Gastrocnemius medialis (tissue), 4 donors: ENCODE measurements at regions not wholly inside any gene's neighbourhood (a gene's known extent, or its start where the extent isn't known, plus 50 kb on each side); places are given as distances from the start of the nearest gene placed in this dataset.

Source experiments
- ATAC-seq, 2 donors: fragments of 150-250 bp; one replicate each; pipeline ENCODE4 v1.9.1; 2016
- DNase-seq, 2 donors: peaks; one replicate each; pipeline ENCODE4 v3.0.0-alpha.2; 2019
- H3K27ac ChIP-seq, 4 donors: fragments of 200-600 bp; sonication (generic); 1 replicate in 1 of 4; 2 replicates in 3 of 4; pipeline ENCODE4 v1.5.1; 2016 to 2018; ENCODE audit warnings: mild to moderate bottlenecking in 2 of 4, moderate library complexity in 1 of 4
- H3K27me3 ChIP-seq, 3 donors: fragments of 200-600 bp; sonication (generic) in 2 of 3; 1 replicate in 1 of 3; 2 replicates in 2 of 3; pipeline versions ENCODE4 v1.5.1 to v1.6.0; 2016 to 2019; ENCODE audit warnings: mild to moderate bottlenecking in 1 of 3, moderate library complexity in 1 of 3
- H3K36me3 ChIP-seq, 2 donors: fragments of 200-600 bp; sonication (generic) in 1 of 2; one replicate each; pipeline ENCODE4 v1.5.1; 2017 to 2018
- H3K4me1 ChIP-seq, 2 donors: fragments of 200-600 bp; sonication (generic) in 1 of 2; one replicate each; pipeline ENCODE4 v1.5.1; 2016 to 2017; ENCODE audit warnings: mild to moderate bottlenecking in 2 of 2
- H3K4me3 ChIP-seq, 4 donors: fragments of 200-600 bp; sonication (generic) in 3 of 4; 1 replicate in 1 of 4; 2 replicates in 3 of 4; pipeline ENCODE4 v1.5.1; 2016 to 2019; ENCODE audit warnings: mild to moderate bottlenecking in 2 of 4
- H3K9me3 ChIP-seq, 3 donors: fragments of 200-600 bp; sonication (generic) in 2 of 3; 1 replicate in 1 of 3; 2 replicates in 2 of 3; pipeline ENCODE4 v1.5.1; 2016 to 2019
- CTCF ChIP-seq, 5 experiments: fragments of 450-650 bp in 3 of 5; fragments of 200-600 bp in 2 of 5; sonication (generic) in 2 of 5; IDR thresholded peaks in 4 of 5; conservative IDR thresholded peaks in 1 of 5; 1 replicate in 4 of 5; 2 replicates in 1 of 5; pipeline ENCODE4 v1.5.1; 2016 to 2019; ENCODE audit warnings: antibody characterized with exemption in 5 of 5, mild to moderate bottlenecking in 3 of 5, moderate library complexity in 3 of 5
- POLR2A ChIP-seq, 2 donors: fragments of 450-650 bp; IDR thresholded peaks; one replicate each; pipeline ENCODE4 v1.6.1; 2017; ENCODE audit warnings: antibody characterized with exemption in 2 of 2, mild to moderate bottlenecking in 2 of 2, moderate library complexity in 2 of 2
- in situ Hi-C, 4 donors: fragments of 200-750 bp; cut with MboI; loops; one replicate each; pipeline versions ENCODE4 v1.15.0 to v1.8.0; 2017; ENCODE audit warnings: low sequenced_read_pairs in 4 of 4
- intact Hi-C: fragments of 100-400 bp; cut with DNase I; formaldehyde crosslinking; loops from one replicate; pipeline ENCODE4 v1.15.1; 2023; ENCODE audit warnings: low total_unique reads

- no peak for ATAC-seq
- H3K4me3 ChIP-seq: no peak overlapping the region
- intact Hi-C loops: no loop called here
- no peak for TF ChIP-seq POLR2A (IDR thresholded peaks at IDR 0.05)
- TF ChIP-seq CTCF (IDR thresholded peaks at IDR 0.05 in 4 of 5, conservative IDR thresholded peaks at IDR 0.05 in 1 of 5): no peak
- no peaks in the 10 kb centered on the region for H3K27me3 ChIP-seq
- DNase-seq: no peak
- no peaks in the 10 kb centered on the region for H3K36me3 ChIP-seq
- H3K4me1 ChIP-seq: no peaks in the 10 kb centered on the region
- no peaks in the 10 kb centered on the region for H3K9me3 ChIP-seq
- H3K27ac ChIP-seq: no peak overlapping the region
- in situ Hi-C loops: no loop called here
Observed at GRCh38 chr13:104074326-104074725, 1008.1 kb upstream of the SLC10A2 start.

GRCh38 chr13:104071806-104072205, 1005.6 kb upstream of the SLC10A2 start:
- Histone ChIP-seq H3K36me3 (no peaks in the 10 kb centered on the region), H3K4me3 (no peak overlapping the region), H3K4me1 (no peaks in the 10 kb centered on the region), H3K9me3 (no peaks in the 10 kb centered on the region), H3K27me3 (no peaks in the 10 kb centered on the region), H3K27ac (no peak overlapping the region)
- in situ Hi-C loops: no loop called here
- intact Hi-C loops: no loop called here
- DNase-seq (no peak), ATAC-seq (no peak)
- TF ChIP-seq CTCF (IDR thresholded peaks at IDR 0.05 in 4 of 5, conservative IDR thresholded peaks at IDR 0.05 in 1 of 5) (no peak), POLR2A (IDR thresholded peaks at IDR 0.05) (no peak)

GRCh38 chr13:104065328-104065727, 999.1 kb upstream of the SLC10A2 start:
- TF ChIP-seq POLR2A (IDR thresholded peaks at IDR 0.05) (no peak), CTCF (IDR thresholded peaks at IDR 0.05 in 4 of 5, conservative IDR thresholded peaks at IDR 0.05 in 1 of 5) (no peak)
- intact Hi-C loops: no loop called here
- no peak overlapping the region for H3K4me3 ChIP-seq
- in situ Hi-C loops: no loop called here
- H3K27ac ChIP-seq: no peak overlapping the region
- H3K27me3 ChIP-seq: no peaks in the 10 kb centered on the region
- H3K9me3 ChIP-seq: no peaks in the 10 kb centered on the region
- DNase-seq (no peak), ATAC-seq (no peak)
- no peaks in the 10 kb centered on the region for H3K4me1 ChIP-seq
- no peaks in the 10 kb centered on the region for H3K36me3 ChIP-seq

- intact Hi-C loops: no loop called here
- in situ Hi-C loops: no loop called here
- no peak overlapping the region for H3K4me3 ChIP-seq
- ATAC-seq (no peak), DNase-seq (no peak)
- no peak for TF ChIP-seq CTCF (IDR thresholded peaks at IDR 0.05 in 4 of 5, conservative IDR thresholded peaks at IDR 0.05 in 1 of 5)
- TF ChIP-seq POLR2A (IDR thresholded peaks at IDR 0.05): no peak
- no peaks in the 10 kb centered on the region for H3K27me3 ChIP-seq
- H3K4me1 ChIP-seq: no peaks in the 10 kb centered on the region
- H3K27ac ChIP-seq: no peak overlapping the region
- H3K36me3 ChIP-seq: no peaks in the 10 kb centered on the region
- H3K9me3 ChIP-seq: no peaks in the 10 kb centered on the region
Observed at GRCh38 chr13:104057861-104058260, 991.6 kb upstream of the SLC10A2 start.

- intact Hi-C loops: no loop called here
- no peak for ATAC-seq
- Histone ChIP-seq H3K4me3 (no peak overlapping the region), H3K36me3 (no peaks in the 10 kb centered on the region), H3K4me1 (no peaks in the 10 kb centered on the region), H3K27me3 (no peaks in the 10 kb centered on the region), H3K27ac (no peak overlapping the region), H3K9me3 (no peaks in the 10 kb centered on the region)
- TF ChIP-seq CTCF (IDR thresholded peaks at IDR 0.05 in 4 of 5, conservative IDR thresholded peaks at IDR 0.05 in 1 of 5) (no peak), POLR2A (IDR thresholded peaks at IDR 0.05) (no peak)
- no peak for DNase-seq
- in situ Hi-C loops: no loop called here
Observed at GRCh38 chr13:104045907-104046306, 979.7 kb upstream of the SLC10A2 start.
